Tibial nerve (tissue), 4 donors: ENCODE measurements at regions not wholly inside any gene's neighbourhood (a gene's known extent, or its start where the extent isn't known, plus 50 kb on each side); places are given as distances from the start of the nearest gene placed in this dataset.

Experiments used
- EP300 ChIP-seq, 2 donors: sonication (generic); formaldehyde crosslinking; IDR thresholded peaks; one replicate each; pipeline ENCODE4 v1.6.1; 2017; ENCODE audit warnings: antibody characterized with exemption in 2 of 2, mild to moderate bottlenecking in 1 of 2
- POLR2A ChIP-seq, 2 donors: fragments of 450-650 bp; IDR thresholded peaks; one replicate each; pipeline ENCODE4 v1.6.1; 2017; ENCODE audit warnings: antibody characterized with exemption in 2 of 2, mild to moderate bottlenecking in 2 of 2, moderate library complexity in 2 of 2
- TF ChIP-seq, protein P1 (sequence below), 5 experiments: fragments of 200-600 bp in 3 of 5; fragments of 450-650 bp in 2 of 5; sonication (generic) in 3 of 5; IDR thresholded peaks; one replicate each; pipeline ENCODE4 v1.5.1; 2016 to 2019; ENCODE audit warnings: antibody characterized with exemption in 5 of 5, mild to moderate bottlenecking in 3 of 5, moderate library complexity in 2 of 5

DNA sequence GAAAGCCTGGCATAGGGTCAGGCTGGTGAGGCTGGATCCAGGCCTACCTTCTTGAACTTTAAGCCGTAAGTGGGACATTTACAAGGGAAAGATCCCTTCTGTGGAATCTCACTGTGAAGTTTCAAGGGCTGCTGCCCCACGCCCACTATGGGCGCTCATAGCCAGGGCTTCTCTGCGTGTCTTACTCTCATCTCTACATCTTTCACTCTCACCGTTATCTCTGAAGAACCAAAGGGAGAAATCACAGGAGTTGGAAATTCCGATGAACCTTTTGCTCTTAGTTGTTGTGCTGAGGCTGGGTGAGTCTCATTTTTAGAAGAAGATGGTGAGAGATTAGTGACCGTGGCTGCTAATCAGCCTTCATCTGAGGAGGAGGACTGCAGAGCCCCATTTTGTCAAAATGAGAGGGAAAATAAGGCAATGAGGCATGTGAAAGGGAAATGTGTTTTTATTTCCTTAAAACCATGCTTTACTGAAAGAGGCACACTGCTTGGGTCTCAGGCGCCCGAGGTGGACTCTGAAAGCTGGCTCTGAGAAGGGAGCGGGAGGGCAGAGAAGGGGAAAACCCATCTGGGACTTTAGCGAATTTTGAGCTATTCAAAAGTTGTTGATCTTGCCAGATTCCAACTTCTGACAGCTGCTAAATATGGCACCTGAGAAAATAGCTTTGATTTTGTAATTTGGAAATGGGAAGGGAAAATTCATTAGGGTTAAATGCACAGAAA, 301.5 kb downstream of the CLIC5 start:
- no peak for TF ChIP-seq POLR2A (IDR thresholded peaks at IDR 0.05)
- TF ChIP-seq EP300 (IDR thresholded peaks at IDR 0.05) = no peak
- TF ChIP-seq, protein P1, sequence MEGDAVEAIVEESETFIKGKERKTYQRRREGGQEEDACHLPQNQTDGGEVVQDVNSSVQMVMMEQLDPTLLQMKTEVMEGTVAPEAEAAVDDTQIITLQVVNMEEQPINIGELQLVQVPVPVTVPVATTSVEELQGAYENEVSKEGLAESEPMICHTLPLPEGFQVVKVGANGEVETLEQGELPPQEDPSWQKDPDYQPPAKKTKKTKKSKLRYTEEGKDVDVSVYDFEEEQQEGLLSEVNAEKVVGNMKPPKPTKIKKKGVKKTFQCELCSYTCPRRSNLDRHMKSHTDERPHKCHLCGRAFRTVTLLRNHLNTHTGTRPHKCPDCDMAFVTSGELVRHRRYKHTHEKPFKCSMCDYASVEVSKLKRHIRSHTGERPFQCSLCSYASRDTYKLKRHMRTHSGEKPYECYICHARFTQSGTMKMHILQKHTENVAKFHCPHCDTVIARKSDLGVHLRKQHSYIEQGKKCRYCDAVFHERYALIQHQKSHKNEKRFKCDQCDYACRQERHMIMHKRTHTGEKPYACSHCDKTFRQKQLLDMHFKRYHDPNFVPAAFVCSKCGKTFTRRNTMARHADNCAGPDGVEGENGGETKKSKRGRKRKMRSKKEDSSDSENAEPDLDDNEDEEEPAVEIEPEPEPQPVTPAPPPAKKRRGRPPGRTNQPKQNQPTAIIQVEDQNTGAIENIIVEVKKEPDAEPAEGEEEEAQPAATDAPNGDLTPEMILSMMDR (IDR thresholded peaks at IDR 0.05) = no peak
